DOHH2 (cell line): ENCODE measurements at regions not wholly inside any gene's neighbourhood (a gene's known extent, or its start where the extent isn't known, plus 50 kb on each side); places are given as distances from the start of the nearest gene placed in this dataset.

ENCODE experiments used
- H3F3A ChIP-seq: fragments of 200-600 bp; sonication (generic), shearing (Covaris generic); 2 replicates; pipeline ENCODE4 v1.6.0; 2016; ENCODE audit warnings: antibody characterized with exemption, mild to moderate bottlenecking; ENCODE audit not compliant: control insufficient read depth, insufficient read depth
- H3K27ac ChIP-seq: fragments of 200-600 bp; sonication (generic); 2 replicates; pipeline ENCODE4 v1.5.1; 2014; ENCODE audit warnings: low read depth, mild to moderate bottlenecking, low read length, moderate library complexity
- H3K27me3 ChIP-seq: fragments of 200-600 bp; sonication (generic); 2 replicates; pipeline ENCODE4 v1.6.1; 2014; ENCODE audit warnings: mild to moderate bottlenecking, low read length, mixed read lengths; ENCODE audit not compliant: control insufficient read depth
- H3K36me3 ChIP-seq: fragments of 200-600 bp; sonication (generic); 2 replicates; pipeline ENCODE4 v1.6.1; 2014; ENCODE audit warnings: mild to moderate bottlenecking, low read length, moderate library complexity, mixed read lengths; ENCODE audit not compliant: control insufficient read depth
- H3K4me1 ChIP-seq: fragments of 200-600 bp; sonication (generic); 2 replicates; pipeline ENCODE4 v1.6.1; 2014; ENCODE audit warnings: mild to moderate bottlenecking, low read length, mixed read lengths; ENCODE audit not compliant: control insufficient read depth
- H3K4me2 ChIP-seq: fragments of 200-600 bp; sonication (generic); 2 replicates; pipeline ENCODE4 v1.6.0; 2014; ENCODE audit warnings: mild to moderate bottlenecking, low read length, moderate library complexity
- H3K4me3 ChIP-seq: fragments of 200-600 bp; sonication (generic); 2 replicates; pipeline ENCODE4 v1.5.1; 2014; ENCODE audit warnings: mild to moderate bottlenecking, low read length, mixed read lengths
- H3K79me2 ChIP-seq: fragments of 200-600 bp; sonication (generic); 2 replicates; pipeline ENCODE4 v1.6.1; 2014; ENCODE audit warnings: mild to moderate bottlenecking, low read length, mixed read lengths; ENCODE audit not compliant: control insufficient read depth
- H3K9me2 ChIP-seq: fragments of 200-600 bp; sonication (generic); replicated peaks from 2 replicates; pipeline ENCODE4 v1.6.1; 2014; ENCODE audit warnings: mild to moderate bottlenecking, low read length, mixed read lengths; ENCODE audit not compliant: control insufficient read depth
- H3K9me3 ChIP-seq: fragments of 200-600 bp; sonication (generic); 2 replicates; pipeline ENCODE4 v1.6.1; 2014; ENCODE audit warnings: antibody characterized with exemption, low read length, mixed read lengths; ENCODE audit not compliant: control insufficient read depth, insufficient read depth
- H4K20me1 ChIP-seq: fragments of 200-600 bp; sonication (generic); 2 replicates; pipeline ENCODE4 v1.6.0; 2014; ENCODE audit warnings: low read depth, mild to moderate bottlenecking, antibody characterized with exemption, low read length, moderate library complexity; ENCODE audit not compliant: control insufficient read depth, insufficient read depth
- EZH2phosphoT487 ChIP-seq: fragments of 200-600 bp; sonication (generic); IDR thresholded peaks from 2 replicates; pipeline ENCODE4 v1.6.1; 2017; ENCODE audit warnings: borderline replicate concordance, mild to moderate bottlenecking, antibody characterized with exemption, low read length, moderate library complexity, mixed read lengths
- TF ChIP-seq, protein P1 (sequence below): fragments of 200-600 bp; sonication (generic); IDR thresholded peaks from one replicate; pipeline ENCODE4 v1.5.1; 2014; ENCODE audit warnings: antibody characterized with exemption, mild to moderate bottlenecking, low read depth, low read length; ENCODE audit not compliant: poor library complexity, severe bottlenecking

DNA sequence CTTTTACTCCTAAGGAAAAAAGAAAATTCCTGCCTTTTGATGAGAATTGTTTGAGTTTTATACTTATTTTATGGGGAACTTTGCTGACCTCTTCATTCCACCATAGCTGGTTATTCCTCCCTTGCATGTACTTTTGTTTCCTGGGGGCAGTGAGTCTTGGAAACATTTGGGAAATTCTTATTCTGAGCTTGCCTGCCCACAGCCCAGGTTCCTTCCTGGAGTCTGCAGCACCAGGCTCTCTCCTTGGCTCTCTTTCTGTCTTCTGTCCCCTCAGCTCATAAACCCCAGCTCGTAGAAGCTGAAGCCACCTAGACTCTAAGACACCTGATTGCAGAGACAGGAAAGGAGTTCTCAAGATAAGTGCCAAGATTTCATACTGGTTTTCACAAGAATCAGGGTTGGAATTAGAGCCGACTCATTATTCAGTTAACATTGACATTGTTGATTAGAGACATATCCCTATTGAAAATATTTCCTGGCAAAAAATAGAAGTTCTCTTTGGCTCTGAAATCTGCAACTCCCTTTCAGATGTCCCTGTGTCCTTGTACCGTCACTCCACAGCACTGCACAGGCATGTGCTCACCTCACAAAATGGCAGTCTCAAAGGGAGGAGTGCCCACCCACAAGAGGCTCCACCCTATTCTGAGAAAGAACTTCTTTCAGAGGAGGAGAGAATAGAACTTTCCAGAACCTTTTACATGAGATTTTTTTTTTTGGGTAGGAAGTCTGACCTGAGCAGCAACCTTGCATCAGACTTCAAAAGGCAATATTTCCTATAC is 67.8 kb upstream of the PRSS1 start:
- no peaks in the 10 kb centered on the region for H3F3A ChIP-seq
- no peaks in the 10 kb centered on the region for H3K79me2 ChIP-seq
- no peaks in the 10 kb centered on the region for H4K20me1 ChIP-seq
- no peaks in the 10 kb centered on the region for H3K36me3 ChIP-seq
- no peaks in the 10 kb centered on the region for H3K9me2 ChIP-seq
- no peaks in the 10 kb centered on the region for H3K27me3 ChIP-seq
- no peak overlapping the region for H3K4me3 ChIP-seq
- no peak overlapping the region for H3K27ac ChIP-seq
- H3K9me3 ChIP-seq, result peaks cover 10% of the 10 kb centered on the region
- TF ChIP-seq, protein P1, sequence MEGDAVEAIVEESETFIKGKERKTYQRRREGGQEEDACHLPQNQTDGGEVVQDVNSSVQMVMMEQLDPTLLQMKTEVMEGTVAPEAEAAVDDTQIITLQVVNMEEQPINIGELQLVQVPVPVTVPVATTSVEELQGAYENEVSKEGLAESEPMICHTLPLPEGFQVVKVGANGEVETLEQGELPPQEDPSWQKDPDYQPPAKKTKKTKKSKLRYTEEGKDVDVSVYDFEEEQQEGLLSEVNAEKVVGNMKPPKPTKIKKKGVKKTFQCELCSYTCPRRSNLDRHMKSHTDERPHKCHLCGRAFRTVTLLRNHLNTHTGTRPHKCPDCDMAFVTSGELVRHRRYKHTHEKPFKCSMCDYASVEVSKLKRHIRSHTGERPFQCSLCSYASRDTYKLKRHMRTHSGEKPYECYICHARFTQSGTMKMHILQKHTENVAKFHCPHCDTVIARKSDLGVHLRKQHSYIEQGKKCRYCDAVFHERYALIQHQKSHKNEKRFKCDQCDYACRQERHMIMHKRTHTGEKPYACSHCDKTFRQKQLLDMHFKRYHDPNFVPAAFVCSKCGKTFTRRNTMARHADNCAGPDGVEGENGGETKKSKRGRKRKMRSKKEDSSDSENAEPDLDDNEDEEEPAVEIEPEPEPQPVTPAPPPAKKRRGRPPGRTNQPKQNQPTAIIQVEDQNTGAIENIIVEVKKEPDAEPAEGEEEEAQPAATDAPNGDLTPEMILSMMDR, result no peak
- TF ChIP-seq EZH2phosphoT487, result no peak
- no peak overlapping the region for H3K4me2 ChIP-seq
- peaks cover 18% of the 10 kb centered on the region for H3K4me1 ChIP-seq

- Histone ChIP-seq H3K36me3 (no peaks in the 10 kb centered on the region), H3K9me3 (0 out of 2 replicates have a peak, but pooled peaks cover 3% of the 10 kb centered on the region), H3K79me2 (no peaks in the 10 kb centered on the region), H3K27me3 (no peaks in the 10 kb centered on the region), H3F3A (no peaks in the 10 kb centered on the region), H4K20me1 (no peaks in the 10 kb centered on the region), H3K4me2 (no peak overlapping the region), H3K4me1 (peaks cover 43% of the 10 kb centered on the region), H3K4me3 (no peak overlapping the region), H3K27ac (no peak overlapping the region), H3K9me2 (no peaks in the 10 kb centered on the region)
- TF ChIP-seq, protein P1, result no peak
- TF ChIP-seq EZH2phosphoT487, result no peak
Observed at GRCh38 chr7:142671506-142671905, 77.8 kb upstream of the PRSS1 start.

DNA sequence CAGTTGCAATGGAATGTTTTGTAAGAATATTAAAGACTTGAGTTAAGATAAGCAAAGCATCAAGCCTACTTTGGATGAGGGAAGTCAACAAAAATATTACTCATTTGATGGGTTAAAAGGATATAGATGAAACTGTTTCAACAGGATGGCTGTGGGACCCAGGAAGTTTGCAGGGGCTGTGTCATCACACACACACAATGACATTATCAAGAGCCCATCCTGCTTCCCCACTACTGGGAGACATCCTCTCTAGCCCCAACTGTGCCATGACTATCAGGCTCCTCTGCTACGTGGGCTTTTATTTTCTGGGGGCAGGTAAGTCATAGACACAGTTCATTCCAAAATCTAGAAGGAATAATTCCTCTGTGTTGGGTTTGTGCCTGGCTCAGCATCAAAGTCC is 78.8 kb upstream of the PRSS1 start:
- Histone ChIP-seq H3F3A (no peaks in the 10 kb centered on the region), H4K20me1 (no peaks in the 10 kb centered on the region), H3K9me3 (0 out of 2 replicates have a peak, but pooled peaks cover 3% of the 10 kb centered on the region), H3K79me2 (no peaks in the 10 kb centered on the region), H3K4me2 (no peak overlapping the region), H3K4me3 (no peak overlapping the region), H3K9me2 (no peaks in the 10 kb centered on the region), H3K27ac (no peak overlapping the region), H3K27me3 (no peaks in the 10 kb centered on the region), H3K36me3 (no peaks in the 10 kb centered on the region), H3K4me1 (peaks cover 43% of the 10 kb centered on the region)
- no peak for TF ChIP-seq EZH2phosphoT487
- TF ChIP-seq, protein P1, result no peak
